ENCODE measurements at regions not wholly inside any gene's neighbourhood (a gene's known extent, or its start where the extent isn't known, plus 50 kb on each side); places are given as distances from the start of the nearest gene placed in this dataset.

- DNase-seq (ENCODE audit: extremely low read depth in 1 of 4, low spot score in 3 of 4) = no peak
- in situ Hi-C loops (cut with MboI) = no loop called here
- no TSS peak for BruUV-seq (replicated peaks)
- no peak for TF ChIP-seq CEBPZ (IDR thresholded peaks at IDR 0.05; ENCODE audit: borderline replicate concordance, low read depth, low read length)
- TF ChIP-seq ZNF280B (CRISPR knock-in tag; IDR thresholded peaks at IDR 0.05) = no peak
- no peak for TF ChIP-seq RBM25 (IDR thresholded peaks at IDR 0.05; ENCODE audit: low read depth, low read length, severe bottlenecking)
- no peak for TF ChIP-seq ZNF609 (CRISPR knock-in tag; IDR thresholded peaks at IDR 0.05; ENCODE audit: borderline replicate concordance)
- TF ChIP-seq KDM2B (CRISPR knock-in tag; IDR thresholded peaks at IDR 0.05) = no peak
- no peak for TF ChIP-seq STAT5B (CRISPR knock-in tag; IDR thresholded peaks at IDR 0.05)
- TF ChIP-seq DIDO1 (tag; IDR thresholded peaks at IDR 0.05; ENCODE audit: low read depth) = no peak
- no peak for TF ChIP-seq ZNF561 (CRISPR knock-in tag; conservative IDR thresholded peaks at IDR 0.05)
- no peak for TF ChIP-seq ZNF3 (CRISPR knock-in tag; IDR thresholded peaks at IDR 0.05)
- no peak for TF ChIP-seq CAMTA2 (CRISPR knock-in tag; conservative IDR thresholded peaks at IDR 0.05)
- TF ChIP-seq SREBF2 (CRISPR knock-in tag; IDR thresholded peaks at IDR 0.05) = no peak
- no peak for TF ChIP-seq ZBTB17 (CRISPR knock-in tag; IDR thresholded peaks at IDR 0.05)
- TF ChIP-seq PHF8 (IDR thresholded peaks at IDR 0.05; ENCODE audit: borderline replicate concordance, low read length) = no peak
These were observed 233.7 kb upstream of the CXCR4 start for GRCh38 chr2:136351684-136352083.

More at GRCh38 chr2:136351684-136352083, 233.7 kb upstream of the CXCR4 start:
- 3% methylated on average over 4 of the region's 4 CpGs for WGBS (ENCODE audit: insufficient coverage, low coverage, missing lambda C conversion rate)
- no peak overlapping the region for H3K4me3 ChIP-seq
- POLR2A ChIA-PET = no interaction called here
- no peaks in the 10 kb centered on the region for H3K36me3 ChIP-seq (ENCODE audit: control insufficient read depth, insufficient read depth, low read length)
- no peaks in the 10 kb centered on the region for H3K27me3 ChIP-seq (ENCODE audit: control insufficient read depth in 2 of 2, insufficient read depth in 2 of 2, low read length in 2 of 2)
- H3K79me2 ChIP-seq (ENCODE audit: control insufficient read depth, insufficient read depth, low read length) = no peaks in the 10 kb centered on the region
- no peak overlapping the region for H2AFZ ChIP-seq (ENCODE audit: low read depth, low read length)
- H3K9ac ChIP-seq (ENCODE audit: insufficient read depth in 1 of 2, low read depth in 2 of 2, low read length in 2 of 2) = no peak overlapping the region
- H3K27ac ChIP-seq (ENCODE audit: extremely low read depth, low read depth, low read length) = no peak overlapping the region
- intact Hi-C loops (cut with micrococcal nuclease) = no loop called here
- CTCF ChIA-PET (ENCODE audit: low intra/inter-chr PET ratio) = no interaction called here
- H3K4me1 ChIP-seq (replicated peaks in 1 of 2; ENCODE audit: control insufficient read depth in 2 of 2, insufficient read depth in 2 of 2, low read length in 2 of 2) = no peaks in the 10 kb centered on the region
- H3K9me1 ChIP-seq (ENCODE audit: control insufficient read depth, insufficient read depth, low read length) = no peaks in the 10 kb centered on the region
- no peaks in the 10 kb centered on the region for H3K9me3 ChIP-seq (replicated peaks; ENCODE audit: control insufficient read depth, insufficient read depth, low read depth, low read length)
- FAIRE-seq = no peak
- no peak for ATAC-seq
- H4K20me1 ChIP-seq (replicated peaks; ENCODE audit: control insufficient read depth, insufficient read depth, low read length) = no peaks in the 10 kb centered on the region
- H3K4me2 ChIP-seq (ENCODE audit: insufficient read depth, low read length) = no peak overlapping the region
